GM21717 (cell line): ENCODE measurements at regions not wholly inside any gene's neighbourhood (a gene's known extent, or its start where the extent isn't known, plus 50 kb on each side); places are given as distances from the start of the nearest gene placed in this dataset.

Source experiments
- ATAC-seq: cut with Tn5 transposase; IDR thresholded peaks from one replicate; pipeline ENCODE4 v1.9.1; 2021; ENCODE audit warnings: mild to moderate bottlenecking, moderate library complexity; ENCODE audit not compliant: unreplicated experiment

GRCh38 chr20:11195899-11196558 lies 522.2 kb upstream of the JAG1 start:
- ATAC-seq: no peak

- ATAC-seq: no peak
Observed at GRCh38 chr20:11197851-11198250, 524.1 kb upstream of the JAG1 start.

GRCh38 chr20:11200423-11200822 lies 526.6 kb upstream of the JAG1 start:
- ATAC-seq: no peak

- no peak for ATAC-seq
Observed at GRCh38 chr20:11204926-11205768, 531.3 kb upstream of the JAG1 start.

GRCh38 chr20:11205769-11206362 lies 532.1 kb upstream of the JAG1 start:
- no peak for ATAC-seq

- no peak for ATAC-seq
Observed at GRCh38 chr20:11207749-11208502, 534.1 kb upstream of the JAG1 start.

- no peak for ATAC-seq
Observed at GRCh38 chr20:11210611-11211010, 536.8 kb upstream of the JAG1 start.

- ATAC-seq: no peak
Observed at GRCh38 chr20:11212272-11212671, 538.5 kb upstream of the JAG1 start.

- ATAC-seq: no peak
Observed at GRCh38 chr20:11212902-11213301, 539.1 kb upstream of the JAG1 start.

GRCh38 chr20:11214256-11214840 lies 540.5 kb upstream of the JAG1 start:
- ATAC-seq: no peak

GRCh38 chr20:11216451-11217314 lies 542.9 kb upstream of the JAG1 start:
- ATAC-seq: no peak

- ATAC-seq: no peak
Observed at GRCh38 chr20:11217326-11218172, 543.8 kb upstream of the JAG1 start.

GRCh38 chr20:11218173-11218680 lies 544.4 kb upstream of the JAG1 start:
- ATAC-seq: no peak

GRCh38 chr20:11219192-11219591 lies 545.4 kb upstream of the JAG1 start:
- ATAC-seq: no peak

GRCh38 chr20:11221046-11221445 lies 547.2 kb upstream of the JAG1 start:
- ATAC-seq: no peak

GRCh38 chr20:11222243-11222642 lies 548.4 kb upstream of the JAG1 start:
- ATAC-seq: no peak

- no peak for ATAC-seq
Observed at GRCh38 chr20:11227602-11228001, 553.8 kb upstream of the JAG1 start.

- no peak for ATAC-seq
Observed at GRCh38 chr20:11229772-11230171, 556.0 kb upstream of the JAG1 start.

GRCh38 chr20:11230999-11231398 lies 557.2 kb upstream of the JAG1 start:
- ATAC-seq: no peak
